ENCODE measurements at regions not wholly inside any gene's neighbourhood (a gene's known extent, or its start where the extent isn't known, plus 50 kb on each side); places are given as distances from the start of the nearest gene placed in this dataset.

DNA sequence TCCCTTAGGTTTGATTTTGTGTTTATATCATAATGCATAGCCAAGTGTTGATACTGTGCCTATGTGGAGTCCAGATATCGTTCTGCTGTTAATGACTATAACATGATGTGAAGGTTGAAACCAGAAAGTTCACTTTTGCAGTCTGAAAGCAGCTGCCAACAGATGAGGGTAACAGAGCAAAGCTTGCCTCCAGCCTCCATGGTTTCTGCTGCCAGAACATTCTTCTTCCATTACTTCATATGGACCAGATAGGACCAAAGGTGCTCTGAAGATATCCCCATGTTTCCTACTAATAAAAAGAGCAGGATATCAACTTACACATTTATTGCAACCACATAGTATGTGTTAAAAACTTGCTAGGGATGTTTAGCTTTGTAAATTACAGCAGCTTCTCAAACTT, 394.1 kb downstream of the SPRY1 start:
- Histone ChIP-seq H3K27me3 (replicated peaks) (no peaks in the 10 kb centered on the region), H3K27ac (no peak overlapping the region), H3K9me3 (replicated peaks) (no peaks in the 10 kb centered on the region), H3K4me1 (replicated peaks) (no peaks in the 10 kb centered on the region), H3K4me3 (no peak overlapping the region), H3K36me3 (no peaks in the 10 kb centered on the region)
- no peak for DNase-seq (ENCODE audit: low read depth in 1 of 2, low spot score in 2 of 2)

DNA sequence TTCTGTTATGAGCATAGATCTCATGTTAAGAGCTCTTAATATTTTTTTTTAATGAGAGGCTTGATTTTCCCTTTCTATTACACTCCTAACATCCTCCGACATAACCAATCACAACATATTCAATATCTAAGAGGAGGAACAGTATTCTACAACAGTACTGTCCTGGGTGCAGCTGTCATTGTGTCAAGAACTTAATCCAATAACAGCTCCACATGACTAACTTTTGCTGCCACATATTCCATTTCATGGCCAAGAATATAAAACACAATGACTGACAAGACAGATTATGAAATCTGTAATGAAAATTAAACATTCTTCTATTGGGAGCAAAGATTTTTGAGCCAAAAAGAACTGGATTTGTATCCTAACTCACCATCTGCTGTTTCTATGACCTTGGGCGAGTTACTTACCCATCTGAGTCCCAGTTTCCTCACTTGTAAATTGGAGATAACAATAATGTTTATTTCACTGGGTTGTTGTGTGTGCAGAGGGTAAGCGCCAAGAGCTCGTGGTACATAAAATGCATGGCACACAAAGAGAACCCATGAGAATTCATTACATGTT, 405.6 kb downstream of the SPRY1 start:
- no peaks in the 10 kb centered on the region for H3K27me3 ChIP-seq (replicated peaks)
- H3K36me3 ChIP-seq, result no peaks in the 10 kb centered on the region
- no peaks in the 10 kb centered on the region for H3K4me1 ChIP-seq (replicated peaks)
- H3K9me3 ChIP-seq (replicated peaks), result no peaks in the 10 kb centered on the region
- no peak overlapping the region for H3K4me3 ChIP-seq
- no peak overlapping the region for H3K27ac ChIP-seq
- no peak for DNase-seq (ENCODE audit: low read depth in 1 of 2, low spot score in 2 of 2)

DNA sequence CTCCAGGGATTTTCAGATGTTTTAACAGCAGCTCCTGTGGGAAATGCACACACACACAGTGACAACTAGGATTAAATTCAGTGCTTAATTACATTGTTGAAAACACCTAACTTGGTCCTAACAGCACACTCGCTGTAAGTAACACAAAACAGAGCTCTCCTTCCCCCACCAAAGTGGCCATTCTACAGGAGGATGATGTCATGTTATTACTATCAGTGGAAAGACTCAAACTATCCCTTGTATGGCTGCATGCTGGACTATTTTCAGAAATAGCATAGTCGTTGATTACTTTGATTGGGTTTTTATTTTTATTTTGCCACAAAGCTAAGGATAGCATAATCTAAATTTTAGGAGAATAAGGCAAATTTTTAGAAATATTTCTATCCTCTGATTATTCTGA, 406.3 kb downstream of the SPRY1 start:
- Histone ChIP-seq H3K27me3 (replicated peaks) (no peaks in the 10 kb centered on the region), H3K4me3 (no peak overlapping the region), H3K4me1 (replicated peaks) (no peaks in the 10 kb centered on the region), H3K36me3 (no peaks in the 10 kb centered on the region), H3K9me3 (replicated peaks) (no peaks in the 10 kb centered on the region), H3K27ac (no peak overlapping the region)
- DNase-seq (ENCODE audit: low read depth in 1 of 2, low spot score in 2 of 2), result no peak

DNA sequence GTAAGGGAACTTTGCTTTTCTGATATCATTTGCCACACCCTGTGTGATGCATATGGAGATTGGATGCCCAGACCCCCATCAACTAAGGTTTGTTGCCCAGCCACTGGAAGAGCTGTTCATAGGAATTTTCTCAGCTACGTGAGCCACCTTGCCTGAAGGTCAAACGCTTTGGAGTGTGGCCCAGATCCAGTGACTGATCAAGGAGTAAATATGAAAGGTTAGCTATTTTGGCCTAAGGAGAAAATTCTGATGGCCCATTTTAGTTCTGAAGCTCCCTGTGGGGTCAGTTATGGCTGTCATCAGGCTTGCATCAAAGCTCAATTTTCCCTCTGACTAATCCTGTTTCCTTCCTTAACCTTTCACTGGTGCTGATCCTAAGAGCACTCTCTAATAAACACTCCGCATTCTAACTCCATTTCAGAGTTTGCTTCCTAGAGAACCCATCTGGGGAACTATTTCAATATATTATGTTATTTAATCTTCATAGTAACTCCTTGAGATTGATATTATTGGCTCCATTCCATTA, 407.7 kb downstream of the SPRY1 start:
- no peaks in the 10 kb centered on the region for H3K4me1 ChIP-seq (replicated peaks)
- H3K36me3 ChIP-seq, result no peaks in the 10 kb centered on the region
- H3K4me3 ChIP-seq, result no peak overlapping the region
- no peak for DNase-seq (ENCODE audit: low read depth in 1 of 2, low spot score in 2 of 2)
- H3K27ac ChIP-seq, result no peak overlapping the region
- H3K27me3 ChIP-seq (replicated peaks), result no peaks in the 10 kb centered on the region
- H3K9me3 ChIP-seq (replicated peaks), result no peaks in the 10 kb centered on the region

DNA sequence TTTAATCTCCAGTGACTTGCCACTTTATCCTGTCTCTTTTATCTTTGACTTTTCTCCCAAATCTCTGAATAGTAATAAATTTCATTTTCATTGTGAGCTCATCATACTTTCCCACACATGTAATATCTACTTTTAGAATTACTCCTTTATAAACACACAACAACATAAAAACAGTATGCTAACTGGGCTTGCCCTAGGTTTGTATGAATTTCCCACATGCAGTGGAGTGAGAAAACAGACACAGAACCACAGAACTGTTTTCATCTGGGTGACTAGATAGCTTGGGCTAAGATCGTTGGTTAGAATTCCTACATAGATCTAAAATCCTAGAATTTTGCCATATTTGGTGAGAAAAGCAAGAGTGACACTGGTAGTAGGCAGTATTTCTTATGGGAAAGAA, 409.5 kb downstream of the SPRY1 start:
- no peak for DNase-seq (ENCODE audit: low read depth in 1 of 2, low spot score in 2 of 2)
- no peak overlapping the region for H3K27ac ChIP-seq
- no peaks in the 10 kb centered on the region for H3K9me3 ChIP-seq (replicated peaks)
- peaks cover 6% of the 10 kb centered on the region for H3K4me1 ChIP-seq (replicated peaks)
- no peaks in the 10 kb centered on the region for H3K27me3 ChIP-seq (replicated peaks)
- H3K4me3 ChIP-seq, result no peak overlapping the region
- H3K36me3 ChIP-seq, result no peaks in the 10 kb centered on the region

DNA sequence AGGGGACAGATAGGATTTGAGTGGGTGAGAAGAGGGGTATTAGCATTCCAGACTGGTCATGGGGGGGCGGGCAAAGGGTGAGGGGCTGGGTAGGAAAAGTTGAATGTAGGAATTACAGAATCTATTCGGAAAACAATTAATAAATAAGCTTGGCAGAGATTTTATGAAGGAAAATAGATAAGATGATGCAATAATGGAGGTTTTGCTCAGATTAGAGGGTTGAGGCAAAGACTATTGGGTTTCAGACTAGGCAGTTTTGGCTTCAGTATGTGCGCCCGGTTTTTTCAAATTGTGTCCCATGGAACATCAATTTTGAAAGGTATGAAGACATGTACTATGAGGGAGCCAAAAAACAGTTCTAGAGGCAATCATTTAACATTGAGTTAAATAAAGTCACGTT, 410.6 kb downstream of the SPRY1 start:
- no peak for DNase-seq (ENCODE audit: low read depth in 1 of 2, low spot score in 2 of 2)
- Histone ChIP-seq H3K36me3 (no peaks in the 10 kb centered on the region), H3K4me1 (replicated peaks) (peaks cover 18% of the 10 kb centered on the region), H3K9me3 (replicated peaks) (no peaks in the 10 kb centered on the region), H3K27ac (no peak overlapping the region), H3K4me3 (no peak overlapping the region), H3K27me3 (replicated peaks) (no peaks in the 10 kb centered on the region)

DNA sequence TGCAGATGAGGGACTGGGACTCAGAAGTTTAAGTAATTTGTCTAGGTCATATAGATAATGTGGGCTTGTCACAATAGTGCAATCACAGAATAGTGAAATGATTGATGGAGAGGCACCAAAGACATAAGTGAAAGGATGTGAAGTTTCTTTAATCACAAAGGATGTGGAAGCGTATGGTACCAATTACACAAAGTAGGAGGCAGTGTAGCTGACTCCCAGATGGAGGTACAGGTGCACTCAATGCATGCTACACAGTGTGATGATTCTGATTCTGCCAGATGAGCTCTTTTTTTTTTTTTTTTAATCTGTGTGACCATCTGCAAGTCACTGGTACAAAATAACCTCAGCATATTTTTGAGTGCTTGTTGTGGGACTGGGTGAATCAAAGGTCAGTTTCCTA, 411.3 kb downstream of the SPRY1 start:
- DNase-seq (ENCODE audit: low read depth in 1 of 2, low spot score in 2 of 2), result no peak
- Histone ChIP-seq H3K27me3 (replicated peaks) (no peaks in the 10 kb centered on the region), H3K4me1 (replicated peaks) (peaks cover 19% of the 10 kb centered on the region), H3K4me3 (no peak overlapping the region), H3K27ac (no peak overlapping the region), H3K36me3 (no peaks in the 10 kb centered on the region), H3K9me3 (replicated peaks) (no peaks in the 10 kb centered on the region)

DNA sequence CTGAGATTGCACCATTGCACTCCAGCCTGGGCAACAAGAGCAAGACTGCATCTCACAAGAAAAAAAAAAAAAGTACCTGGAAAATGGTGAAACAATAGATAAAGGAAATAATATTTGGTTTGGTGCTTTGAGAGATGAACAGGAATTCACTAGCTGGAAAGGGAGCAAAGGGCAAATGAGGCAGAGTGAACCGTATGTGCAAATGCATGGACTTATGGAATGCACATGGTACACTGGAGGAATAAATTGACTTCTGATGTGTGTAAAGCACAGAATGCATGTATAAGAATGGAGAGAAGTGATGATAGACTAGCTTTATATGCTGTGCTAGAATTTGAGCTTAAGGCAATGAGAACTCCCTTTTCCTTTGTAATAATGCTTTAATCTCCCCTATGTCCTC, 413.3 kb downstream of the SPRY1 start:
- Histone ChIP-seq H3K4me1 (replicated peaks) (peaks cover 19% of the 10 kb centered on the region), H3K27ac (no peak overlapping the region), H3K27me3 (replicated peaks) (no peaks in the 10 kb centered on the region), H3K36me3 (no peaks in the 10 kb centered on the region), H3K9me3 (replicated peaks) (no peaks in the 10 kb centered on the region), H3K4me3 (no peak overlapping the region)
- DNase-seq (ENCODE audit: low read depth in 1 of 2, low spot score in 2 of 2), result no peak

DNA sequence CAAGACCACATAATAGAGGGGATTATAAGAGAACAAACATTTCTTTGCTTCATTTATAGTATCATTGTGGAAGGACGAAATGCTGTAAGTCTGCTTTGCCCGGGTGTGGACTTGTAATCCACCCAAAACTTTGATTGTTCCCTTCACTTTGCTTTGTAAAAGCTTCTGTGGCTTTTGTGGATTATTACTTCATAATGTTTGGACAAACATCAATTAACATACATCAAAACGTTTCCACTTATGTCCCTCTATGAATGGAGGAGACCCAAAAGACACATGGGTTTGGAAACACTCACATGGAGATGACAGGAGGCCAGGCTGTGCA, 415.4 kb downstream of the SPRY1 start:
- no peaks in the 10 kb centered on the region for H3K9me3 ChIP-seq (replicated peaks)
- peak overlapping the region; percentile 10 for H3K4me3 ChIP-seq
- H3K36me3 ChIP-seq, result no peaks in the 10 kb centered on the region
- peaks cover 19% of the 10 kb centered on the region for H3K4me1 ChIP-seq (replicated peaks)
- peak in 1 of 2 experiments; percentile 70 for DNase-seq (ENCODE audit: low read depth in 1 of 2, low spot score in 2 of 2)
- no peaks in the 10 kb centered on the region for H3K27me3 ChIP-seq (replicated peaks)
- H3K27ac ChIP-seq, result peak overlapping the region; percentile 65

DNA sequence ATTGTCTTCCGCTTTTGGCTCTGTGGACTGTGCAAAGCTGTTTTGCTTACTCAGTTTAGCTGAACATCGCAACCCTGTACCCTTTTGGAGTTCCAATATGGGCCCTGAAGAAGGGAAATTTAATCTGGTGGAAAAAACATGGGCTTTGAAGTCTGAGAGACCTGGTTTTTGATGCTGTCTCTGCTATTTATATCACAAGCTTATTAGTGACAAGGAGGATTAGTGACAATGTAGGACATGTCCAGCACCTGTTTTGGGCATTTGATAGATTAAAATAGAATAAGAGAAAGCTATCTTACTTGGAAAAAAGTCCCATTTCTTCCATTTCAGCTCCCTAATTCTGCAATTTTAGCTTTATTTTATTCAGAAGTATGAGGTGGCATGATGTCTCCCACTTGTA, 417.3 kb downstream of the SPRY1 start:
- H3K4me3 ChIP-seq, result no peak overlapping the region
- no peaks in the 10 kb centered on the region for H3K36me3 ChIP-seq
- H3K9me3 ChIP-seq (replicated peaks), result no peaks in the 10 kb centered on the region
- DNase-seq (ENCODE audit: low read depth in 1 of 2, low spot score in 2 of 2), result no peak
- peaks cover 19% of the 10 kb centered on the region for H3K4me1 ChIP-seq (replicated peaks)
- H3K27me3 ChIP-seq (replicated peaks), result no peaks in the 10 kb centered on the region
- H3K27ac ChIP-seq, result no peak overlapping the region

DNA sequence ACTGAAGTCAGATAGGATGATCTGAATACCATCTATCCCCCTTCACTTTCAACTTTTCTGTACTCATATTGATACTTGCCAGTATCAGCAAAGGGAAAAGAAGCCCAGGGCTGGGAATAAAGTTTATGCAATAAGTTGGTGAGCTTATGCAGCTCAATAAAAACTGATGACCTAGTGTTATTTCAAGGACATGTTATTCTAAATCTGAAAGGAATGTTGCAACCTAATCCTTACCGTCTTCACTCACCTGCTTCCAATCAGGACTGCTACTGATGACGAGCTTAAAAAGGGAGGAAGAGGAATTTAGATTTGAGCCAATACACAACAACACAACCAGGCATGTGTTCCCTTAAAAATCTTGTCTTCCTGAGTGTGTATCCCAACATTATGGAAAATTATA, 419.9 kb downstream of the SPRY1 start:
- no peak for DNase-seq (ENCODE audit: low read depth in 1 of 2, low spot score in 2 of 2)

DNA sequence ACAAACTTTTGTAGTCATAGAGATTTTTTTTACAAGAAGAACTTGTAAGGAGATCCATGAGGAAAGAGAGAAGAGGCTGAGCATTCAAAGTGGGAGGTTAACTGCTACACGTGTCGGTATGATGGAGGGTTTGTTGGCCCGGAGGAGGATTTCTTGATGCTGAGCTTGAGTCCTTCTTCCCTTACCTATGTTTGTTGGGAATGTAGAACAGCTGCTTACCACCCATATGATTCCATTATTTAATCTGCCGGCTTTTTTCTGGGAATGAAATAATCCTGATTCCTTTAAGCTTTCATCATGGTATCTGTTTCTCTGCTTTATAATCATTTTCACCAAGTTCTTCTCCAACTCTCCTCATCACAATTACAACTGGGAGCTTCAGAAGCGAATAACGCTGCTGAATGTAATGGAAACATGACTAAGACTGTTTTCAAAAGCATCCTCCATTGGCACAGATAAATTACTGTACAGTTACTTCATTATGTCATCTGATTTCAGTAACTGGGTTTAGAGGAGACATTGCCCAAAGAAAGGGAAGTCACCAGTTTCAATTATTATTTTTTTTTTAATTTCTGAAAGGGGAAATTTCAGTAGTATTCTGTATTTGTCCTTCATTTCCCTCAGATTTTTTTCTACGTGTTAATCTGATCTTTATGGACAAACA, 420.6 kb downstream of the SPRY1 start:
- Histone ChIP-seq H3K27ac (no peak overlapping the region), H3K9me3 (replicated peaks) (no peaks in the 10 kb centered on the region), H3K4me3 (no peak overlapping the region), H3K4me1 (replicated peaks) (peaks cover 4% of the 10 kb centered on the region), H3K36me3 (no peaks in the 10 kb centered on the region), H3K27me3 (replicated peaks) (no peaks in the 10 kb centered on the region)
- DNase-seq (ENCODE audit: low read depth in 1 of 2, low spot score in 2 of 2), result no peak

More for the DNA sequence above, 419.9 kb downstream of the SPRY1 start:
- no peak overlapping the region for H3K4me3 ChIP-seq
- no peaks in the 10 kb centered on the region for H3K36me3 ChIP-seq
- no peaks in the 10 kb centered on the region for H3K9me3 ChIP-seq (replicated peaks)
- H3K27ac ChIP-seq, result no peak overlapping the region
- peaks cover 9% of the 10 kb centered on the region for H3K4me1 ChIP-seq (replicated peaks)
- H3K27me3 ChIP-seq (replicated peaks), result no peaks in the 10 kb centered on the region

DNA sequence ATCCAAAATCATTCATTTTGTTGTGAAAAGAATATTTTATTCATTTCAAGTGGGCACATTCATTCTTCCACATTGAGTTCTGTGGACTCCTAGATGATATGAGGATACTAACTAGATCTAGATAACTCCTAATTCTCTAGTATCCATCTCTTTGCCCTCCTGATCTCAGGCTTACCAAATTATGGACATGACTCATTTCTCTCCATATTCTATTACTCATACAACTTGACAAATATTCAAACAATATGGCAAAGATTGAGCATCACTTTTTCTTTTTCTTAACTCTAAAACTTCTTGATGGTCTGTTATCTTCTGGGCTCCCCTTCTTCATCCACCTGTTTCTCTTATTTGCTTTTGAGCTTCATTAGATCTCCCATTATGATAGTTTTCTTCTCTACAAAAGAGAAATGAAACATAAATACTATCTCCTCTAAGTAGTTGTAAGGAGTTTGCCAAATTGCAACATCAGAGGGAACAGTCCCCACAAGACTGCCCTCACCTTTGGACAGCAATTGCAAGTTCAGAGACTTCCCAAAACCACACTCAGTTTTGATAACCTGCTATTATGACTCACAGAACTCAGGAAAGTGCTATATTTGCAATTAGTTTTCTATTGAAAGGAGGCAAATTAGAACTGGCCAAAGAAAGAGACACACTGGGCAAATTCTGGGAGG, 422.9 kb downstream of the SPRY1 start:
- no peaks in the 10 kb centered on the region for H3K36me3 ChIP-seq
- no peak overlapping the region for H3K4me3 ChIP-seq
- H3K27ac ChIP-seq, result no peak overlapping the region
- DNase-seq (ENCODE audit: low read depth in 1 of 2, low spot score in 2 of 2), result no peak
- peaks cover 6% of the 10 kb centered on the region for H3K4me1 ChIP-seq (replicated peaks)
- H3K9me3 ChIP-seq (replicated peaks), result no peaks in the 10 kb centered on the region
- H3K27me3 ChIP-seq (replicated peaks), result no peaks in the 10 kb centered on the region

DNA sequence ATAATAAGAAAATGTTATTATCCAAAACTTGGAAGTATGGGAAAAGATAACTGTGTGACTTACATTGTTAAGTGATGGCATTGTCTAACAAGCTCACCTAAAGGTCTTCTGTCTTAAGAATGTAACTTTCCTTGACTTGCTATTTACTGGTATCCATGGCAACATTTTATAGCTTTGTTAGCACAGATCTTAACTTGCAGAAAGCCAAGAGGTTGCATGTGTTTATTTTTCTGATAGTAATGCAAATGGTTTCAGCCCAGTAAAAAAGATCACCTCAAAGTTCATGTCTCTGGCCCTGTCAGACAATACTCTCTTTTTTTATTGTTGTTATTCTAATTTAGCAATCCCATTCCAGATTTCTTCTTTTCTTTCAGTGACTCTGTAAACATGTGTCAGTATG, 425.3 kb downstream of the SPRY1 start:
- Histone ChIP-seq H3K4me3 (no peak overlapping the region), H3K36me3 (no peaks in the 10 kb centered on the region), H3K4me1 (replicated peaks) (peaks cover 16% of the 10 kb centered on the region), H3K27ac (peak overlapping the region; percentile 14; the same call in 1 of the 2 replicates), H3K9me3 (replicated peaks) (no peaks in the 10 kb centered on the region), H3K27me3 (replicated peaks) (no peaks in the 10 kb centered on the region)
- peak in 1 of 2 experiments; percentile 50 for DNase-seq (ENCODE audit: low read depth in 1 of 2, low spot score in 2 of 2)

Measured in SJSA1 (cell line).